Loucy (cell line): ENCODE measurements at regions not wholly inside any gene's neighbourhood (a gene's known extent, or its start where the extent isn't known, plus 50 kb on each side); places are given as distances from the start of the nearest gene placed in this dataset.

ENCODE experiments used
- EZH2phosphoT487 ChIP-seq: fragments of 200-600 bp; IDR thresholded peaks from 2 replicates; pipeline ENCODE4 v1.6.1; 2018; ENCODE audit warnings: antibody characterized with exemption, mild to moderate bottlenecking, moderate library complexity, borderline replicate concordance
- TF ChIP-seq, protein P1 (sequence below): fragments of 200-600 bp; sonication (generic); conservative IDR thresholded peaks from 2 replicates; pipeline ENCODE4 v1.5.1; 2014; ENCODE audit warnings: mild to moderate bottlenecking, antibody characterized with exemption, low read length

DNA sequence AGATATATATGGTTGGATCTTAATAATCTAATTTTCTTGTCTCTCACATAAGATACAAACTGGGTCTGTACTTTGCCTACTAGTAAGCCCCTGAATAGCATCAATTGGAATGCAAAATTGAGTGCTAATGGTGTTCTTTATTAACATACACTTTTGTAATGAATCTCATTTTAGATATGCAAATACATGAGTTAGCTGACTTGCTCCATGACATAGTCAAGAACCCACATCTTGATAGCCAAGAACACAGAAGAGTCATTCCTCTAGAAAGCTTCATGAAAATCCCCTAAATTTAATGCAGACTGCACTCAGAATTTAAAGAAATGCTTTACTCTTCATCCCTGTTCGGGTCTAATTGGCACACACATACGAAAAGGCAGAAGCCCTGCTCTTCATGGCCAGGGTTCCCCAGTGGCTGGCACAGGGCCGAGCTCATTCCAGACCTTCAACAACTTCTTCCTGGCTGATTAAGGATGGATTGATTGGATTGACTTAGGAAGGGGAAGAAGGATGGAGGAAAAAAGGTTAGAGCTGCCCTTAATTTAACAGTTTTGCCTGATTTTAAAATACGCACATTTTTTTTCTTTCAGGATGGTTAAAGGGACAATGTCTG lies 431.1 kb upstream of the KLF6 start:
- TF ChIP-seq, protein P1, sequence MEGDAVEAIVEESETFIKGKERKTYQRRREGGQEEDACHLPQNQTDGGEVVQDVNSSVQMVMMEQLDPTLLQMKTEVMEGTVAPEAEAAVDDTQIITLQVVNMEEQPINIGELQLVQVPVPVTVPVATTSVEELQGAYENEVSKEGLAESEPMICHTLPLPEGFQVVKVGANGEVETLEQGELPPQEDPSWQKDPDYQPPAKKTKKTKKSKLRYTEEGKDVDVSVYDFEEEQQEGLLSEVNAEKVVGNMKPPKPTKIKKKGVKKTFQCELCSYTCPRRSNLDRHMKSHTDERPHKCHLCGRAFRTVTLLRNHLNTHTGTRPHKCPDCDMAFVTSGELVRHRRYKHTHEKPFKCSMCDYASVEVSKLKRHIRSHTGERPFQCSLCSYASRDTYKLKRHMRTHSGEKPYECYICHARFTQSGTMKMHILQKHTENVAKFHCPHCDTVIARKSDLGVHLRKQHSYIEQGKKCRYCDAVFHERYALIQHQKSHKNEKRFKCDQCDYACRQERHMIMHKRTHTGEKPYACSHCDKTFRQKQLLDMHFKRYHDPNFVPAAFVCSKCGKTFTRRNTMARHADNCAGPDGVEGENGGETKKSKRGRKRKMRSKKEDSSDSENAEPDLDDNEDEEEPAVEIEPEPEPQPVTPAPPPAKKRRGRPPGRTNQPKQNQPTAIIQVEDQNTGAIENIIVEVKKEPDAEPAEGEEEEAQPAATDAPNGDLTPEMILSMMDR, result no peak
- no peak for TF ChIP-seq EZH2phosphoT487
